IMR-90 (cell line): ENCODE measurements at regions not wholly inside any gene's neighbourhood (a gene's known extent, or its start where the extent isn't known, plus 50 kb on each side); places are given as distances from the start of the nearest gene placed in this dataset.

Experiments
- ATAC-seq: fragments of 200-7000 bp; cut with Tn5 transposase; 2 replicates; pipeline ENCODE4 v1.9.1; 2020; ENCODE audit warnings: low read depth, mild to moderate bottlenecking, moderate library complexity
- BruUV-seq: library from RNA; stranded (reverse); fragments of 400-500 nt; replicated peaks from 2 replicates; lab custom pipeline; 2021; lab: Mats Ljungman, UMichigan
- CTCF ChIA-PET: fragments of 300-600 bp; formaldehyde crosslinking; extraction: SDS; loops from one replicate; lab custom pipeline; 2021; ENCODE audit warnings: antibody characterized with exemption; lab: Yijun Ruan, JAX
- POLR2A ChIA-PET: fragments of 300-600 bp; sonication (Branson Sonifier 250); formaldehyde crosslinking; loops from one replicate; lab custom pipeline; 2022; ENCODE audit warnings: antibody characterized with exemption; ENCODE audit not compliant: unreplicated experiment; lab: Charles Lee
- DNase-seq: peaks from one replicate; pipeline ENCODE4 v3.0.0; 2013
- H2AFZ ChIP-seq: replicated peaks from 2 replicates; pipeline ENCODE3; 2013; ENCODE audit warnings: low read length, mild to moderate bottlenecking; ENCODE audit not compliant: poor library complexity
- H2AK5ac ChIP-seq: 2 replicates; pipeline ENCODE4 v1.6.1; 2013; ENCODE audit warnings: low read depth, low read length, inconsistent platforms
- H2AK9ac ChIP-seq: replicated peaks from 2 replicates; pipeline ENCODE3; 2013; ENCODE audit warnings: mild to moderate bottlenecking, low read depth, low read length, moderate library complexity; ENCODE audit not compliant: poor library complexity
- H2BK120ac ChIP-seq: 2 replicates; pipeline ENCODE4 v1.6.1; 2013; ENCODE audit warnings: low read depth, low read length, inconsistent platforms
- H2BK15ac ChIP-seq: 3 replicates; pipeline ENCODE4 v1.6.1; 2013; ENCODE audit warnings: low read depth, low read length, inconsistent platforms
- H2BK20ac ChIP-seq: 2 replicates; pipeline ENCODE4 v1.6.1; 2013; ENCODE audit warnings: low read depth, mild to moderate bottlenecking, inconsistent platforms, low read length, moderate library complexity
- H2BK5ac ChIP-seq: 2 replicates; pipeline ENCODE4 v1.6.1; 2013; ENCODE audit warnings: mild to moderate bottlenecking, low read depth, low read length, inconsistent platforms; ENCODE audit not compliant: poor library complexity, severe bottlenecking
- H3K14ac ChIP-seq: replicated peaks from 2 replicates; pipeline ENCODE4 v1.6.1; 2013; ENCODE audit warnings: low read depth, low read length, inconsistent platforms
- H3K18ac ChIP-seq: 2 replicates; pipeline ENCODE4 v1.6.1; 2013; ENCODE audit warnings: low read depth, low read length, control low read depth
- H3K23ac ChIP-seq: 2 replicates; pipeline ENCODE4 v1.6.1; 2013; ENCODE audit warnings: low read depth, low read length, inconsistent platforms
- H3K27ac ChIP-seq: 2 replicates; pipeline ENCODE4 v1.5.1; 2013; ENCODE audit warnings: mild to moderate bottlenecking, control low read depth, low read length; ENCODE audit not compliant: insufficient read depth
- H3K27me3 ChIP-seq: 2 replicates; pipeline ENCODE4 v1.6.1; 2013; ENCODE audit warnings: low read length; ENCODE audit not compliant: control insufficient read depth, insufficient read depth
- H3K36me3 ChIP-seq: 2 replicates; pipeline ENCODE4 v1.6.1; 2013; ENCODE audit warnings: low read length, mixed read lengths; ENCODE audit not compliant: control insufficient read depth, insufficient read depth
- H3K4ac ChIP-seq: 2 replicates; pipeline ENCODE4 v1.6.1; 2013; ENCODE audit warnings: low read depth, low read length, inconsistent platforms
- H3K4me1 ChIP-seq: 2 replicates; pipeline ENCODE4 v1.6.1; 2013; ENCODE audit warnings: low read length, mixed read lengths; ENCODE audit not compliant: control insufficient read depth, insufficient read depth
- H3K4me2 ChIP-seq: 2 replicates; pipeline ENCODE4 v1.6.1; 2013; ENCODE audit warnings: low read depth, mild to moderate bottlenecking, control low read depth, low read length, moderate library complexity
- H3K4me3 ChIP-seq: 2 replicates; pipeline ENCODE4 v1.5.1; 2013; ENCODE audit warnings: low read depth, mild to moderate bottlenecking, control low read depth, low read length, moderate library complexity; ENCODE audit not compliant: insufficient read depth
- H3K56ac ChIP-seq: 2 replicates; pipeline ENCODE4 v1.6.1; 2013; ENCODE audit warnings: low read length, inconsistent platforms; ENCODE audit not compliant: insufficient read depth; ENCODE audit errors: extremely low read depth
- H3K79me1 ChIP-seq, 2 experiments: 2 replicates each; pipeline ENCODE4 v1.6.1; 2013; ENCODE audit warnings: low read length in 2 of 2, inconsistent platforms in 1 of 2, low read depth in 1 of 2
- H3K9ac ChIP-seq: 2 replicates; pipeline ENCODE4 v1.6.1; 2013; ENCODE audit warnings: low read depth, low read length, control low read depth
- H3K9me1 ChIP-seq: 2 replicates; pipeline ENCODE4 v1.6.1; 2013; ENCODE audit warnings: low read length, inconsistent platforms; ENCODE audit not compliant: insufficient read depth
- H3K9me3 ChIP-seq: 2 replicates; pipeline ENCODE4 v1.6.1; 2013; ENCODE audit warnings: low read length; ENCODE audit not compliant: control insufficient read depth, insufficient read depth
- H4K20me1 ChIP-seq: 2 replicates; pipeline ENCODE4 v1.6.1; 2013; ENCODE audit warnings: low read length, inconsistent platforms; ENCODE audit not compliant: insufficient read depth
- H4K5ac ChIP-seq: 2 replicates; pipeline ENCODE4 v1.6.1; 2013; ENCODE audit warnings: mild to moderate bottlenecking, low read depth, low read length, control low read depth
- H4K8ac ChIP-seq, 2 experiments: 2 replicates each; pipeline ENCODE4 v1.6.1; 2013; ENCODE audit warnings: low read depth in 2 of 2, low read length in 2 of 2, control low read depth in 1 of 2, inconsistent platforms in 1 of 2
- H4K91ac ChIP-seq: 2 replicates; pipeline ENCODE4 v1.6.1; 2013; ENCODE audit warnings: low read depth, low read length, inconsistent platforms; ENCODE audit not compliant: insufficient read depth
- POLR2A ChIP-seq: IDR thresholded peaks from 2 replicates; pipeline ENCODE4 v1.6.1; 2012; ENCODE audit warnings: mild to moderate bottlenecking, low read depth, low read length
- WGBS, 2 experiments: methylation state at CpG; one replicate each; pipeline versions ENCODE4 v1.1.5 to v1.1.7; 2013; ENCODE audit warnings: missing lambda C conversion rate in 2 of 2; ENCODE audit not compliant: insufficient read length in 1 of 2; ENCODE audit errors: extremely low coverage in 2 of 2; 5-methylcytosine and 5-hydroxymethylcytosine counted together
- dilution Hi-C: fragments of 300-500 bp; cut with HindIII; formaldehyde crosslinking; loops from one replicate; pipeline ENCODE4 v1.14.3; 2018; ENCODE audit warnings: low sequenced_read_pairs; ENCODE audit not compliant: unreplicated experiment
- in situ Hi-C: fragments of 300-500 bp; cut with MboI; formaldehyde crosslinking; loops from 3 replicates; pipeline ENCODE4 v1.14.3; 2019; ENCODE audit warnings: low sequenced_read_pairs, inconsistent platforms, mixed read lengths
- intact Hi-C: fragments of 100-400 bp; cut with micrococcal nuclease; formaldehyde crosslinking; loops from 2 replicates; pipeline ENCODE4 v1.10.0; 2022

- Histone ChIP-seq H3K4me2 (no peak overlapping the region), H4K20me1 (no peaks in the 10 kb centered on the region), H3K27ac (no peak overlapping the region), H3K9ac (no peak overlapping the region), H4K5ac (no peak overlapping the region), H4K8ac (no peak overlapping the region), H3K23ac (no peak overlapping the region), H3K27me3 (no peaks in the 10 kb centered on the region), H3K4me3 (no peak overlapping the region), H3K9me1 (no peaks in the 10 kb centered on the region), H2AK5ac (no peak overlapping the region), H3K79me1 (no peaks in the 10 kb centered on the region), H2AFZ (no peak overlapping the region), H3K9me3 (no peaks in the 10 kb centered on the region), H2BK5ac (no peak overlapping the region), H3K4me1 (no peaks in the 10 kb centered on the region), H3K18ac (no peak overlapping the region), H2BK20ac (no peak overlapping the region), H3K56ac (no peak overlapping the region), H4K91ac (no peak overlapping the region), H2BK15ac (no peak overlapping the region), H2BK120ac (no peak overlapping the region), H3K14ac (no peak overlapping the region), H3K36me3 (no peaks in the 10 kb centered on the region), H3K4ac (no peak overlapping the region), H2AK9ac (no peak overlapping the region)
- POLR2A ChIA-PET: no interaction called here
- CTCF ChIA-PET: no interaction called here
- ATAC-seq: no peak
- DNase-seq: no peak
- dilution Hi-C loops (no loop called here), in situ Hi-C loops (no loop called here), intact Hi-C loops (no loop called here)
- TF ChIP-seq POLR2A: no peak
- BruUV-seq: no TSS peak
- 14% methylated on average over 1 of the region's 2 CpGs; no CpG with 5 or more reads in 1 of the 2 experiments for WGBS, 2 experiments
These were observed 534.5 kb downstream of the MAFB start for GRCh38 chr20:40154514-40154913.
